ENCODE measurements at regions not wholly inside any gene's neighbourhood (a gene's known extent, or its start where the extent isn't known, plus 50 kb on each side); places are given as distances from the start of the nearest gene placed in this dataset.

GRCh38 chr2:121132762-121133107, 152.3 kb downstream of the TFCP2L1 start:
- no peak overlapping the region for H3K9ac ChIP-seq (ENCODE audit: low read depth, low read length)
- no peak overlapping the region for H3K4me2 ChIP-seq (ENCODE audit: low read length)
- no peaks in the 10 kb centered on the region for H3K9me3 ChIP-seq (replicated peaks; ENCODE audit: low read length)
- no peaks in the 10 kb centered on the region for H3K36me3 ChIP-seq (ENCODE audit: insufficient read depth, low read length)
- H3K4me3 ChIP-seq (ENCODE audit: low read length), result no peak overlapping the region
- no peaks in the 10 kb centered on the region for H3K4me1 ChIP-seq (ENCODE audit: control insufficient read depth, insufficient read depth, low read length)
- H3K27me3 ChIP-seq (ENCODE audit: control insufficient read depth, insufficient read depth, low read length), result peaks cover 38% of the 10 kb centered on the region

GRCh38 chr2:121133551-121134319, 151.3 kb downstream of the TFCP2L1 start:
- Histone ChIP-seq H3K9ac (ENCODE audit: low read depth, low read length) (no peak overlapping the region), H3K27me3 (ENCODE audit: control insufficient read depth, insufficient read depth, low read length) (peaks cover 34% of the 10 kb centered on the region), H3K4me2 (ENCODE audit: low read length) (no peak overlapping the region), H3K36me3 (ENCODE audit: insufficient read depth, low read length) (no peaks in the 10 kb centered on the region), H3K4me1 (ENCODE audit: control insufficient read depth, insufficient read depth, low read length) (no peaks in the 10 kb centered on the region), H3K9me3 (replicated peaks; ENCODE audit: low read length) (no peaks in the 10 kb centered on the region), H3K4me3 (ENCODE audit: low read length) (no peak overlapping the region)

DNA sequence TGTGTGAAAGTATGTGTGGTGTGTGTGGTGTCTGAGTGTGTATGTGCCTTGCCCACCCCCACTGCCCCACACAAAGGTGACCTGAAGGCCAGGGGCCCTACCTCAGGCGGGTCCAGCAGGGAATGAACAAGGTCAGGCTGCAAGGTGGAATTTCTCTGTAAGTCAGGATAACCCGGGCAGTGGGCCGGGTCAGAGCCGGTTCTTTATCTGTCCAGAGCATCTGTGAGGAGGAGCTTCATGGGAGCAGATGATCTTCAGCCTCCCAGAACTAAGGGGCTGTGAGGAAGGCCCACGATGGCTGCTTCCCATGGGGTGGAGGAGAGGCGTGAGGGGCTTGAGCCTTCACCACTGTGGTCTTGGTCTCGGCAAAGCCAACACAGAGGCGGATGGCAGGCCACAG, 150.3 kb downstream of the TFCP2L1 start:
- Histone ChIP-seq H3K4me2 (ENCODE audit: low read length) (no peak overlapping the region), H3K9me3 (replicated peaks; ENCODE audit: low read length) (no peaks in the 10 kb centered on the region), H3K9ac (ENCODE audit: low read depth, low read length) (no peak overlapping the region), H3K36me3 (ENCODE audit: insufficient read depth, low read length) (no peaks in the 10 kb centered on the region), H3K4me3 (ENCODE audit: low read length) (no peak overlapping the region), H3K27me3 (ENCODE audit: control insufficient read depth, insufficient read depth, low read length) (peaks cover 44% of the 10 kb centered on the region), H3K4me1 (ENCODE audit: control insufficient read depth, insufficient read depth, low read length) (no peaks in the 10 kb centered on the region)

DNA sequence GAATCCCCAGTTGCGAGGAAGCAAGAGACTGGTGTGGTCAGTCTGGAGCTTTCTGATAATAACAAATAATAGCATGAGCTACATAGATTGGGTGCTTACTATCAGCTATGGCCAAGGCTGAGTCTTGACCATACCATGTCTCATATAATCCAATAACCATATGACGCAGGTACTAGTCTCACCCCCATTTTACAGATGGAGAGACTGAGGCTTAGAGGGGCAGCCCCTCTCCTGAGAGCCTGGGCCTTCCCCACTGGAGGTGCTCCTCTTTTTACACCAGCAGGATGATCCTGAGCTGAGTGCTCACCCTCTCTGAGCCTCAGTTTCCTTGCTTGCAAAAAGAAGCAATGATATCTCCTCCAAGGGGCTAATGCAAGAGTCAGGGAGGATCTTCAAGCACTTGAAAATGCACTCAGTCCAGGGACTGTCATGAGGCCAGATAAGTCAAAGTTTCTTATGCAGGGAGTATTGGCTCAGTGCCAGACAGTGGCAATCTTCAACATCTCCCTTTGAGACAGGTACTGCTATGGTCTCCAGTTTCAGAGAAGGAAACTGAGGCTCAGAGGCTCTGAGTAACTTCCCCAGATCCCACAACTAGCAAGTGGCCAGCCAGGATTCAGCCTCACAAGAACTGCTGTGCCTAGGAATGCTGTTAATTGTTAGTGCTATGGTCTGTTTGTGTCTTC, 149.7 kb downstream of the TFCP2L1 start:
- Histone ChIP-seq H3K4me3 (ENCODE audit: low read length) (no peak overlapping the region), H3K4me2 (ENCODE audit: low read length) (no peak overlapping the region), H3K4me1 (ENCODE audit: control insufficient read depth, insufficient read depth, low read length) (no peaks in the 10 kb centered on the region), H3K27me3 (ENCODE audit: control insufficient read depth, insufficient read depth, low read length) (peaks cover 41% of the 10 kb centered on the region), H3K9ac (ENCODE audit: low read depth, low read length) (no peak overlapping the region), H3K36me3 (ENCODE audit: insufficient read depth, low read length) (no peaks in the 10 kb centered on the region), H3K9me3 (replicated peaks; ENCODE audit: low read length) (no peaks in the 10 kb centered on the region)

- Histone ChIP-seq H3K4me1 (ENCODE audit: control insufficient read depth, insufficient read depth, low read length) (no peaks in the 10 kb centered on the region), H3K27me3 (ENCODE audit: control insufficient read depth, insufficient read depth, low read length) (peaks cover 41% of the 10 kb centered on the region), H3K9me3 (replicated peaks; ENCODE audit: low read length) (no peaks in the 10 kb centered on the region), H3K4me3 (ENCODE audit: low read length) (no peak overlapping the region), H3K9ac (ENCODE audit: low read depth, low read length) (no peak overlapping the region), H3K4me2 (ENCODE audit: low read length) (no peak overlapping the region), H3K36me3 (ENCODE audit: insufficient read depth, low read length) (no peaks in the 10 kb centered on the region)
These were observed 148.7 kb downstream of the TFCP2L1 start for GRCh38 chr2:121136323-121136722.

GRCh38 chr2:121137571-121137970, 147.4 kb downstream of the TFCP2L1 start:
- no peaks in the 10 kb centered on the region for H3K4me1 ChIP-seq (ENCODE audit: control insufficient read depth, insufficient read depth, low read length)
- H3K4me3 ChIP-seq (ENCODE audit: low read length), result no peak overlapping the region
- no peak overlapping the region for H3K4me2 ChIP-seq (ENCODE audit: low read length)
- H3K9ac ChIP-seq (ENCODE audit: low read depth, low read length), result no peak overlapping the region
- peaks cover 37% of the 10 kb centered on the region for H3K27me3 ChIP-seq (ENCODE audit: control insufficient read depth, insufficient read depth, low read length)
- no peaks in the 10 kb centered on the region for H3K9me3 ChIP-seq (replicated peaks; ENCODE audit: low read length)
- no peaks in the 10 kb centered on the region for H3K36me3 ChIP-seq (ENCODE audit: insufficient read depth, low read length)

DNA sequence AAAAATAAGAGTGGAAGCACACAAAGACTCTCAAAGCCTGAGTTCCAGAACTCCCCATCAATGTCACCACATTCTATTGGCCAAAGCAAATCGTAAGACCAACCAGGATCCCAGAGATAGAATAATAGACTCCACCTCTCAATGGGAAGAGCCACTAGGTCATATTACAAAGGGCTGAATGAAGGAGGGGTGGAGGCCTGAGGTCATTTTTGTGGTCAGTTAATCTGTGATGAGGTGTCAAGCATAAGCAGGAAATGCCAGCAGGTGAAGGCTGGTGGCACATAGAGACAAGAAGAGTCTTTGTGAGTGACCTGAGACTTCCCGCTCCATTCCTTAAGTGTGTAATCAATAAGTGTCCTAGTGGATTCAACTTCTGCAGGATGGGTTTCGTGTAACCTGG, 144.3 kb downstream of the TFCP2L1 start:
- peaks cover 39% of the 10 kb centered on the region for H3K27me3 ChIP-seq (ENCODE audit: control insufficient read depth, insufficient read depth, low read length)
- H3K4me1 ChIP-seq (ENCODE audit: control insufficient read depth, insufficient read depth, low read length), result no peaks in the 10 kb centered on the region
- H3K36me3 ChIP-seq (ENCODE audit: insufficient read depth, low read length), result no peaks in the 10 kb centered on the region
- no peak overlapping the region for H3K9ac ChIP-seq (ENCODE audit: low read depth, low read length)
- no peak overlapping the region for H3K4me2 ChIP-seq (ENCODE audit: low read length)
- no peak overlapping the region for H3K4me3 ChIP-seq (ENCODE audit: low read length)
- no peaks in the 10 kb centered on the region for H3K9me3 ChIP-seq (replicated peaks; ENCODE audit: low read length)

GRCh38 chr2:121142452-121142851, 142.6 kb downstream of the TFCP2L1 start:
- H3K36me3 ChIP-seq (ENCODE audit: insufficient read depth, low read length), result no peaks in the 10 kb centered on the region
- H3K4me3 ChIP-seq (ENCODE audit: low read length), result no peak overlapping the region
- no peaks in the 10 kb centered on the region for H3K9me3 ChIP-seq (replicated peaks; ENCODE audit: low read length)
- H3K9ac ChIP-seq (ENCODE audit: low read depth, low read length), result no peak overlapping the region
- H3K4me2 ChIP-seq (ENCODE audit: low read length), result no peak overlapping the region
- peaks cover 34% of the 10 kb centered on the region for H3K27me3 ChIP-seq (ENCODE audit: control insufficient read depth, insufficient read depth, low read length)
- no peaks in the 10 kb centered on the region for H3K4me1 ChIP-seq (ENCODE audit: control insufficient read depth, insufficient read depth, low read length)

DNA sequence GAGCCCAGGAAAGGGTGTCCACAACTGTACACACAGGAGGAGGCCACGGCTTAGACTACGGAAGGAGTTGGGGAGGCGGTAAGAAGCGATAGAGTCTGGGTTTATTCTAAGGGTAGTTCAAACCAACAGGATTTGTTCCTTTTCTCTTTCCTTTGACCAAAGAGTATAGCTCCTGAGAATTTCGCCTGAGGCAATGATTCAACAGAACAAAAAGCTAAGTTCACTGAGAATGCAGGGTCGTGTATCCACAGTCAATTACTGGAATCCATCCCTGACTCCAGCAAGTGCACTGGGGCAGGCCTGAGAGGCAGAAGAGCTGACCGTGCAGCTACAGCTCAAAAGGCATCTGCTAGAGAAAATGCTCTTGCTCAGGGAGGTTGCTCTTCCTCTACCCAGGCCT, 140.9 kb downstream of the TFCP2L1 start:
- Histone ChIP-seq H3K9ac (ENCODE audit: low read depth, low read length) (no peak overlapping the region), H3K4me1 (ENCODE audit: control insufficient read depth, insufficient read depth, low read length) (no peaks in the 10 kb centered on the region), H3K36me3 (ENCODE audit: insufficient read depth, low read length) (no peaks in the 10 kb centered on the region), H3K9me3 (replicated peaks; ENCODE audit: low read length) (no peaks in the 10 kb centered on the region), H3K4me3 (ENCODE audit: low read length) (no peak overlapping the region), H3K27me3 (ENCODE audit: control insufficient read depth, insufficient read depth, low read length) (peaks cover 29% of the 10 kb centered on the region), H3K4me2 (ENCODE audit: low read length) (no peak overlapping the region)

- no peaks in the 10 kb centered on the region for H3K9me3 ChIP-seq (replicated peaks; ENCODE audit: low read length)
- no peak overlapping the region for H3K9ac ChIP-seq (ENCODE audit: low read depth, low read length)
- H3K36me3 ChIP-seq (ENCODE audit: insufficient read depth, low read length), result no peaks in the 10 kb centered on the region
- H3K4me1 ChIP-seq (ENCODE audit: control insufficient read depth, insufficient read depth, low read length), result no peaks in the 10 kb centered on the region
- H3K27me3 ChIP-seq (ENCODE audit: control insufficient read depth, insufficient read depth, low read length), result peaks cover 35% of the 10 kb centered on the region
- H3K4me2 ChIP-seq (ENCODE audit: low read length), result no peak overlapping the region
- no peak overlapping the region for H3K4me3 ChIP-seq (ENCODE audit: low read length)
These were observed 138.4 kb downstream of the TFCP2L1 start for GRCh38 chr2:121146630-121147029.

GRCh38 chr2:121147766-121148165, 137.2 kb downstream of the TFCP2L1 start:
- Histone ChIP-seq H3K4me3 (ENCODE audit: low read length) (no peak overlapping the region), H3K27me3 (ENCODE audit: control insufficient read depth, insufficient read depth, low read length) (peaks cover 41% of the 10 kb centered on the region), H3K36me3 (ENCODE audit: insufficient read depth, low read length) (no peaks in the 10 kb centered on the region), H3K4me2 (ENCODE audit: low read length) (no peak overlapping the region), H3K4me1 (ENCODE audit: control insufficient read depth, insufficient read depth, low read length) (no peaks in the 10 kb centered on the region), H3K9me3 (replicated peaks; ENCODE audit: low read length) (no peaks in the 10 kb centered on the region), H3K9ac (ENCODE audit: low read depth, low read length) (no peak overlapping the region)

DNA sequence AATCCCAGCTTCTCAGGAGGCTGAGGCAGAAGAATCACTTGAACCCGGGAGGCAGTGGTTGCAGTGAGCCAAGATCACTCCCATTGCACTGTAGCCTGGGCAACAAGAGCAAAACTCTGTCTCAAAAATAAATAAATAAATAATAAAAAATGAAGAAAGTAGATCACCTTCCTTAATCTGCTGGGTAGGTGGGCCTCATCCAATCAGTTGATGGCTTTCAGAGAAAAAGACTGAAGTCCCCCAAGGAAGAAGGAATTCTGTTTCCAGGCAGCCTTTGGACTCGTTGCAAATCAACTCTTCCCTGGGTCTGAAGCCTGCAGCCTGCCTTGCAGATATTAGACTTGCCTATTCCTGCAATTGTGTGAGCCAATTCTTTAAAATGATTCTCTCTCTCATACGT, 136.5 kb downstream of the TFCP2L1 start:
- no peaks in the 10 kb centered on the region for H3K9me3 ChIP-seq (replicated peaks; ENCODE audit: low read length)
- H3K4me1 ChIP-seq (ENCODE audit: control insufficient read depth, insufficient read depth, low read length), result no peaks in the 10 kb centered on the region
- H3K36me3 ChIP-seq (ENCODE audit: insufficient read depth, low read length), result no peaks in the 10 kb centered on the region
- H3K4me2 ChIP-seq (ENCODE audit: low read length), result no peak overlapping the region
- peaks cover 39% of the 10 kb centered on the region for H3K27me3 ChIP-seq (ENCODE audit: control insufficient read depth, insufficient read depth, low read length)
- no peak overlapping the region for H3K4me3 ChIP-seq (ENCODE audit: low read length)
- H3K9ac ChIP-seq (ENCODE audit: low read depth, low read length), result no peak overlapping the region

All from skeletal muscle satellite cell (primary cell).